Astrocyte (in vitro differentiated cells and primary cell): ENCODE measurements at regions not wholly inside any gene's neighbourhood (a gene's known extent, or its start where the extent isn't known, plus 50 kb on each side); places are given as distances from the start of the nearest gene placed in this dataset.

Source experiments
- EZH2 ChIP-seq: IDR thresholded peaks from 2 replicates; pipeline ENCODE4 v1.6.1; 2012; ENCODE audit warnings: mild to moderate bottlenecking, low read length, inconsistent platforms; ENCODE audit not compliant: insufficient read depth
- TF ChIP-seq, protein P1 (sequence below): IDR thresholded peaks from 2 replicates; pipeline ENCODE4 v1.5.1; 2011; ENCODE audit warnings: low read depth, mild to moderate bottlenecking, inconsistent platforms, low read length, moderate library complexity; ENCODE audit not compliant: insufficient read depth

DNA sequence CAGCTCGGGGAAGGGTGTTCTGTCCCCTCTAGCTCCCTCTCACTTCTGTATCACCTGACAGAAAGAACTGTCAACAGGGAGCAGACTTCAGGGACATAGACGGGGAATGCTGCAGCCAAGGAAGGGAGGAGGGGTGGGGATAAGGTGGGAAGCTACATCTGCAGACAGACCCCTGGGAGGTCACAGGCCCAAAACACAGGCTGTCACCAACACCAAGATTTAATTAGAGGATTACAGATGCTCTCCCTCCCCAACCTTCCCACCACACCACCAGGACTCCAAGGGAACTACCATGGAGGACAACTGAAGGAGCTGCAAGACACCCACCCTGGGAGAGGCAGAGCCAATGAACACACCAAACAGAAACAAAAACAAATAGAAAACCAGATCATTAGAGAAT is 425.2 kb upstream of the VSTM2A start:
- TF ChIP-seq, protein P1, sequence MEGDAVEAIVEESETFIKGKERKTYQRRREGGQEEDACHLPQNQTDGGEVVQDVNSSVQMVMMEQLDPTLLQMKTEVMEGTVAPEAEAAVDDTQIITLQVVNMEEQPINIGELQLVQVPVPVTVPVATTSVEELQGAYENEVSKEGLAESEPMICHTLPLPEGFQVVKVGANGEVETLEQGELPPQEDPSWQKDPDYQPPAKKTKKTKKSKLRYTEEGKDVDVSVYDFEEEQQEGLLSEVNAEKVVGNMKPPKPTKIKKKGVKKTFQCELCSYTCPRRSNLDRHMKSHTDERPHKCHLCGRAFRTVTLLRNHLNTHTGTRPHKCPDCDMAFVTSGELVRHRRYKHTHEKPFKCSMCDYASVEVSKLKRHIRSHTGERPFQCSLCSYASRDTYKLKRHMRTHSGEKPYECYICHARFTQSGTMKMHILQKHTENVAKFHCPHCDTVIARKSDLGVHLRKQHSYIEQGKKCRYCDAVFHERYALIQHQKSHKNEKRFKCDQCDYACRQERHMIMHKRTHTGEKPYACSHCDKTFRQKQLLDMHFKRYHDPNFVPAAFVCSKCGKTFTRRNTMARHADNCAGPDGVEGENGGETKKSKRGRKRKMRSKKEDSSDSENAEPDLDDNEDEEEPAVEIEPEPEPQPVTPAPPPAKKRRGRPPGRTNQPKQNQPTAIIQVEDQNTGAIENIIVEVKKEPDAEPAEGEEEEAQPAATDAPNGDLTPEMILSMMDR = no peak
- TF ChIP-seq EZH2 = no peak
